T-helper 17 cell (primary cell): ENCODE measurements at regions not wholly inside any gene's neighbourhood (a gene's known extent, or its start where the extent isn't known, plus 50 kb on each side); places are given as distances from the start of the nearest gene placed in this dataset.
"Not testable (repeated sequence)": the region's sequence is repeated elsewhere in the genome, so short reads cannot be mapped to it uniquely, and the experiment has no call there.

Experiments used
- ATAC-seq: fragments of 150-1000 bp; cut with Tn5 transposase; 2 replicates; pipeline ENCODE4 v1.10.0; 2021; ENCODE audit warnings: mild to moderate bottlenecking, moderate library complexity
- DNase-seq, 3 donors: peaks; one replicate each; pipeline versions ENCODE4 v3.0.0 to v3.0.0-alpha.2; 2020 to 2021
- H3K9me3 ChIP-seq: one replicate; pipeline ENCODE4 v1.7.0; 2013; ENCODE audit warnings: low read length, mild to moderate bottlenecking; ENCODE audit not compliant: control insufficient read depth, poor library complexity, severe bottlenecking
- H3K27ac Mint-ChIP-seq: one replicate; pipeline ENCODE4 v1.8.0; 2022; ENCODE audit warnings: mild to moderate bottlenecking, moderate library complexity, mixed read lengths
- H3K27me3 Mint-ChIP-seq: one replicate; pipeline ENCODE4 v1.8.0; 2022; ENCODE audit warnings: mixed read lengths
- H3K36me3 Mint-ChIP-seq: one replicate; pipeline ENCODE4 v1.8.0; 2022; ENCODE audit warnings: low read depth, mixed read lengths
- H3K4me1 Mint-ChIP-seq: one replicate; pipeline ENCODE4 v1.8.0; 2022; ENCODE audit warnings: mild to moderate bottlenecking, mixed read lengths
- H3K4me3 Mint-ChIP-seq: one replicate; pipeline ENCODE4 v1.8.0; 2022; ENCODE audit warnings: mild to moderate bottlenecking, moderate library complexity, mixed read lengths

DNA sequence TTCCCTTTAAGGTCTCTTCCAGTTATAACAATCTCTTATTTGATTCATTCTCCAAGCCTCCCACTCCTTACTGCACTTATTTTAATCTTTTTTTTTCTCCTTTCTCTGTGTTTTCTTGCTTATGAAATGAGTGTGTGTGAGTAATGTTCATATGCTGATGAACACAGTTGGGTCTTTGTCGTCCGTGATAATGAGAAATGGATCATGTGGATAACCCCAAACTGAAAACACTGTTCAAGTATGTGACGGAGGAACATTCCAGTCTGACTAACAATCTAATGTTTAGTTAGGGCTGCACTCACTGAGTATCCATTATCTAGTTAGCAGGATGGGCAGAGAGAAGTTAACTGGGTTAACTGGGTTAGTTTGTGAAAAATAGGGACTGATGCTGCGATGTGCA is 253.1 kb upstream of the DUSP10 start:
- Mint-ChIP-seq H3K27me3 (no peaks in the 10 kb centered on the region), H3K4me1 (peaks cover 4% of the 10 kb centered on the region), H3K27ac (no peak overlapping the region), H3K36me3 (peaks cover 5% of the 10 kb centered on the region), H3K4me3 (no peak overlapping the region)
- ATAC-seq (no peak), DNase-seq (no peak)
- H3K9me3 ChIP-seq, result no peaks in the 10 kb centered on the region

DNA sequence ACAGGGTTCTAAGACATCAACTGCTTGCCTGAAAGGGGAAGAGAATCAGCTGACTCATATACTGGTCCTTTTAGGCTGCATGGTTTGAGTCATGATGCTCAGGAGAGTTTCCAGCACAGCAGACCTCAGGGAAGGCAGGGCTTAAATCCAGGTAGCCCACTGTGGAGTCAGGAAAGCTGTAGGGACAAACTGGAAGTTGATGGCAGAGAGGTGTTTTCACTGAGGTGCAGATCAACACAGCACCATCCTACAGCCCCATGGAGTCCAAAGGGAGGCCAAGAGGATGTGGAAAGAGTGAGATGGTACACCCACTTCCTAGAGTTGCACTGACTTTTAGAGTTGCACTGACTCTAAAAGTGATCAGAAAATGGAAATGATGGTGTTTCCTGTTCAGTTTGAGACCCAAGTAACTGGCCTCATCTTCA is 252.4 kb upstream of the DUSP10 start:
- DNase-seq (no peak), ATAC-seq (no peak)
- no peaks in the 10 kb centered on the region for H3K27me3 Mint-ChIP-seq
- H3K9me3 ChIP-seq, result no peaks in the 10 kb centered on the region
- H3K4me3 Mint-ChIP-seq, result no peak overlapping the region
- H3K36me3 Mint-ChIP-seq, result peaks cover 5% of the 10 kb centered on the region
- no peak overlapping the region for H3K27ac Mint-ChIP-seq
- H3K4me1 Mint-ChIP-seq, result peaks cover 4% of the 10 kb centered on the region

- no peak for DNase-seq
- no peak overlapping the region for H3K4me3 Mint-ChIP-seq
- no peaks in the 10 kb centered on the region for H3K9me3 ChIP-seq
- no peak overlapping the region for H3K27ac Mint-ChIP-seq
- no peaks in the 10 kb centered on the region for H3K27me3 Mint-ChIP-seq
- H3K4me1 Mint-ChIP-seq, result peaks cover 4% of the 10 kb centered on the region
- ATAC-seq, result no peak
- H3K36me3 Mint-ChIP-seq, result peaks cover 5% of the 10 kb centered on the region
These were observed 251.6 kb upstream of the DUSP10 start for GRCh38 chr1:221993444-221993948.

DNA sequence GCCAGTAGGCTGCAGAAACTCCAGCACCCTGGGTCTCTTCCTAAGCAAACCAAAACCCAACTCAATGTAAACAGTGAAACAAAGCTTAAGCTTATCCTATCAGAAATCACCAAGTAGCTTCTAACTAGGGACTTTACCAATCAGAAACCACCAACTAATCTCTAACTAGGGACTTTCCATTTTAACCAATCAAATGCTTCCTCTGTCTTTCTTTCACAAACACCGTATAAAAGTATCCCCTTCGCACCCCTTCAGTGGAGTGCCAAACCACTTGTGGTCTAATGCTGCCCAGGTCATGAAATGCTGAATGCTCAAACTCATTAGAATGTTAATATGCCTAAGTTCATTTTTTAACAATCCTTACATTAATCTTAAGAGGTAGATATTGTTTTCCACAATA is 250.5 kb upstream of the DUSP10 start:
- H3K4me3 Mint-ChIP-seq, result no peak overlapping the region
- no peaks in the 10 kb centered on the region for H3K27me3 Mint-ChIP-seq
- no peaks in the 10 kb centered on the region for H3K9me3 ChIP-seq
- H3K27ac Mint-ChIP-seq, result no peak overlapping the region
- peaks cover 5% of the 10 kb centered on the region for H3K36me3 Mint-ChIP-seq
- H3K4me1 Mint-ChIP-seq, result peaks cover 4% of the 10 kb centered on the region
- ATAC-seq (no peak), DNase-seq (no peak)

- H3K36me3 Mint-ChIP-seq, result peaks cover 5% of the 10 kb centered on the region
- no peak overlapping the region for H3K4me3 Mint-ChIP-seq
- ATAC-seq, result no peak
- H3K4me1 Mint-ChIP-seq, result peaks cover 4% of the 10 kb centered on the region
- no peaks in the 10 kb centered on the region for H3K9me3 ChIP-seq
- H3K27me3 Mint-ChIP-seq, result peaks cover 3% of the 10 kb centered on the region
- no peak overlapping the region for H3K27ac Mint-ChIP-seq
- no peak for DNase-seq
These were observed 249.3 kb upstream of the DUSP10 start for GRCh38 chr1:221991221-221991620.

DNA sequence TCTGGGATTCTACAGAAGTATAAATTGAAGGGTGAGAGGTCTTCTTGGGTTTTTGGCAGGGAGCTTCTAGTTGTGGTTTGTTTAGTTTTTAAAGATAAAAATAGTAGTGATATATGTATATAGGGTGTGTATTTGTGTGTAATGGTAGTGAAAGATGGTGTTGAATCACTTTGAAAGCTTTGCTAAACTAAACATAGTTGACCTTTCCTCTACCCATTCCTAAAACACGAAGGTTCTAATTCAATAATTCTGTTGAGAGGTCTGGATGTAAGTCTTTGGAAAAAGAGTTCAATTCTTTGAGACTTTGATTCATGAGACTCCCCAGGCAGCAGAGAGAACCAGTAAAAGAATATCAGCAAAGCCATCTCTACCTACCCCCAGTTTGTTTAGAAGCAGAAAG is 247.9 kb upstream of the DUSP10 start:
- no peak for DNase-seq
- Mint-ChIP-seq H3K4me1 (peaks cover 4% of the 10 kb centered on the region), H3K27ac (no peak overlapping the region), H3K36me3 (peaks cover 5% of the 10 kb centered on the region), H3K4me3 (no peak overlapping the region), H3K27me3 (peaks cover 6% of the 10 kb centered on the region)
- no peak for ATAC-seq
- no peaks in the 10 kb centered on the region for H3K9me3 ChIP-seq

DNA sequence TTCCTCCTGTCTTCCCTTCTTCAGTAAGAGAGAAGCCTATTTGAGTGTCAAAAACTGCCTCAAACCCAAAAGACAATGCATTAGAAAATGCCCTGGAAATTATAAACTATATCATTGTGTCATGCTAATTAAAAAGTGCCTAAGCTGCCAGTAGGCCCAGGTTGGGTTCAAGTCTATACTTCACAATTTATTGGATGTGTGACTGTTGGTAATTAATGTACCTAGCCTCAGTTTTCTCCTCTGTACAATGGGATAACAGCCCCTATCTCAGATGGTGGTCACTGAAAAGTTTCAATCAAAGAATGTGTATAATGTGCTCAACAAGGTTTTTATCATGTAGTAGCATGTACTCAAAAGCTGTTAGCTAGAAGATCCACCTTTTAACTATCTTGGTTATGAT is 246.9 kb upstream of the DUSP10 start:
- Mint-ChIP-seq H3K4me3 (no peak overlapping the region), H3K4me1 (peaks cover 4% of the 10 kb centered on the region), H3K27me3 (peaks cover 7% of the 10 kb centered on the region), H3K36me3 (peaks cover 5% of the 10 kb centered on the region), H3K27ac (no peak overlapping the region)
- DNase-seq (no peak), ATAC-seq (no peak)
- no peaks in the 10 kb centered on the region for H3K9me3 ChIP-seq

DNA sequence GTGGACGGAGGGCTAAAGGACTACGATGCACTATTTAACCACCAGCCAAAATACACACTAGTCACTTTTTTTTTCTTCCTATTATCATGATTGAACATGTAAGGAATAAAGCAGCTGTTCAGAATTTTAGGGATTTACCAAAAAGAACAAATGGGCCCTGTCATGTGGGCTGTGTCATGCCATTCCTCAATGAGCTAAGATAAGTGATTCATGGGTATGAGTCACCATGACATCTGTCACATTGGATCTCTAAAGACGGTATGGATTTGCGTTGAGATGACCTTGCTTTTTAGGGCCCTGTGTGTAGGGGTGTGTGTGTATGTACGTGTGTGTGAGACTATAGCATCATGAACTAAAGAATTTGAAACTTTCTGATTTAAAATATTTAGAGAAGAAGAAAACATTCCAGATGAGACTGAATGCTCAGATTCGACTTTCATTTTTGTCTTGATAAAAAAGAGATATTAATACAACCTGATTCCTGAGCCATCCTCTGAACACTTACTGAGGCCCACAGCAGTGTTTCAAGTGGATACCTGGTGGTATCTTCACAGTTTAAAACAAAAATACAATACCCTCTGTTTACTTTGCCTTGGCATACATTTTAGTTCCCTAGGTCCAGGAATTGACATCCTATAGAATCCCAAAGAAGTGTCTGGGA is 246.1 kb upstream of the DUSP10 start:
- no peak for ATAC-seq
- peaks cover 11% of the 10 kb centered on the region for H3K36me3 Mint-ChIP-seq
- H3K9me3 ChIP-seq, result no peaks in the 10 kb centered on the region
- H3K4me1 Mint-ChIP-seq, result peaks cover 4% of the 10 kb centered on the region
- no peak for DNase-seq
- no peak overlapping the region for H3K27ac Mint-ChIP-seq
- H3K4me3 Mint-ChIP-seq, result no peak overlapping the region
- peaks cover 14% of the 10 kb centered on the region for H3K27me3 Mint-ChIP-seq

DNA sequence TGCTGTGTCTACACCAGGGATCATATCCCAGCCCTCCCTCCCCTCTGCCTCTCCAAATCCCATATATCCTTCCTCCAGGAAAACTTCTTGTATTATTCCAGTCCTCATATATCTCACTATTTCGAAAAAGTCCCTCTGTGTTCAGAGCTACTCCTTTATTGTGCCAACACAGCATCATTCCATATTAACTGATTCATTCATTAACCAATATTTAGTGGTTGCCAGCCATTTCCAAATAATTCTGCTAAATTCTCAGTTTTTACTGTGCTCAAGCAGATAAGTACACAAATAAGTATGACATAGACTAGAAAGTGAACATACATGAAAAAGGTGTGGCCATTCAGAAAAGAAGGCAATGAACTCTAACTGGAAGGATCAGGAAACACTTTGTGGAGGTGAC is 241.6 kb upstream of the DUSP10 start:
- no peak overlapping the region for H3K27ac Mint-ChIP-seq
- DNase-seq (no peak), ATAC-seq (no peak)
- peaks cover 14% of the 10 kb centered on the region for H3K27me3 Mint-ChIP-seq
- H3K36me3 Mint-ChIP-seq, result peaks cover 6% of the 10 kb centered on the region
- H3K4me1 Mint-ChIP-seq, result peaks cover 6% of the 10 kb centered on the region
- H3K9me3 ChIP-seq, result no peaks in the 10 kb centered on the region
- no peak overlapping the region for H3K4me3 Mint-ChIP-seq

- Mint-ChIP-seq H3K27ac (no peak overlapping the region), H3K27me3 (peaks cover 27% of the 10 kb centered on the region), H3K4me3 (no peak overlapping the region), H3K36me3 (peaks cover 6% of the 10 kb centered on the region), H3K4me1 (peaks cover 6% of the 10 kb centered on the region)
- H3K9me3 ChIP-seq, result no peaks in the 10 kb centered on the region
- ATAC-seq (no peak), DNase-seq (no peak)
These were observed 239.6 kb upstream of the DUSP10 start for GRCh38 chr1:221981461-221981860.

DNA sequence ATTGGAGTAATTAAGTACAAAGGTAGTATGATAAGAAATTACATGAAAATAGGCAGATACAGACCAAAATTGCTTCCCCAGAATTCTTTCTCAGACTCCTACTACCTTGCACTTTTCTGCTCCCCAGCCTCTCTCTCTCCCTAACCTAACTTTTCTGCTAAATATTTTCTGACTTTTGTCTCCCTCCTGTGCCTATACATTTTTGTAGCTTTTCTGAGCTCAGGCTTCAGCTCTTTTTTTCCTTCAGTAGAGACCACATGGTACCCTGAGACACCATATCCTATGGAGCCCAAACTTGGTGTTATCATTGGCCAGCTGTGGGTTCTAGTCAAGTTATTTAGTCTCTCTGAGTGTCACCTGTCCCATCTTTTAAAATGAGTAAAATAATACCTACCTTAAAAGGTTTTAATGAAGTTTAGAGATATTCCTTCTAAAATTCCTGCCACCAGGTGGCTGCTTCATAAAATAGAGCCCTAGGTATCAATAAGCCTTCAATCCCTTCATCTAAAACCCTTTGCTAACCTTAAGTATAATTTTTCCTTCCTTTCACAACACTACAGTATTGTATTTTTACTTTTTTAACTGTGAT is 237.6 kb upstream of the DUSP10 start:
- Mint-ChIP-seq H3K4me1 (peaks cover 6% of the 10 kb centered on the region), H3K36me3 (peaks cover 6% of the 10 kb centered on the region), H3K4me3 (no peak overlapping the region), H3K27ac (no peak overlapping the region), H3K27me3 (peaks cover 22% of the 10 kb centered on the region)
- no peaks in the 10 kb centered on the region for H3K9me3 ChIP-seq
- no peak for DNase-seq
- no peak for ATAC-seq

DNA sequence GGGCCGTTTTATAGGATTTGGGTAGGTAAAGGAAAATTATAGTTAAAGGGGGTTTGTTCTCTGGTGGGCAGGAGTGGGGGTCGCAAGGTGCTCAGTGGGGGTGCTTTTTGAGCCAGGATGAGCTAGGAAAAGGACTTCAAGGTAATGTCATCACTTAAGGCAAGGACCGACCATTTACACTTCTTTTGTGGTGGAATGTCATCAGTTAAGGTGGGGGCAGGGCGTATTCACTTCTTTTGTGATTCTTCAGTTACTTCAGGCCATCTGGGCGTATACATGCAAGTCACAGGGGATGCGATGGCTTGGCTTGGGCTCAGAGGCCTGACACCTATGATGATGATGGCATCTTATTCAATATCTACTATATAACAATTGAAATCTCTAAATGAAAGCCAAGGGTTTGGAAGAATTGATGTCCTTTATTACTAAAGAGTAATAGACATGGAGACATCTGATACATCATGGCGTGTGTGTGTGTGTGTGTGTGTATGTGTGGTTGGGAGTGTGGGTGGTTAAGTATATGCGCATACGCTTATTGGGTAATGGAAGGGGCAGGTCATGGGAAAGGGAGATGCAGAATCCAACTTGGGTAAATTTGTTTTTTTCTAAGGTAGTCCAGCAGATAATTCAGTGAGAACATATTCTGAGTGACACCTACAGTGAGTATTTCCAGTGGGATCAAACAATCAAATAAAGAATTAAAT is 236.9 kb upstream of the DUSP10 start:
- H3K4me3 Mint-ChIP-seq, H3K27ac Mint-ChIP-seq, ATAC-seq, H3K9me3 ChIP-seq, DNase-seq, H3K4me1 Mint-ChIP-seq, H3K36me3 Mint-ChIP-seq: not testable (repeated sequence)
- H3K27me3 Mint-ChIP-seq, result peaks cover 21% of the 10 kb centered on the region

DNA sequence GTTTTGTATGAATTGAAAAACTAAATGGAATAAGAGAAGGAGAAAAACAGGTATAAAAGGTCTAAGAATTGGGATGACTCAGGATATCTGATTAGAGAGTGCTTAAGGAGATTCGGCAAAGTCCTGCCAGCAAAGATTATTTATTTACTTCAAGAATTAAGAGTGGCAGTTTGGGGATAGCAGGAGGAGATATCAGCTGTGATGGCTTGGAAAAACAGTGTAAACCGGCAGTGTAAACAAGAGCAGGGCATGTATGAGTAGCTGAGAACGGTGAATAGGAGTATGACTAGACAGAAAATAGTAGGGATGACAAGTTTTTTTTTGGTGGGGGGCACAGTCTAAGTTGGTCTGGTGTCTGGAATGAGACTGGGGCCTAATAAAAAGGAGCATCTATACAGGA is 231.9 kb upstream of the DUSP10 start:
- DNase-seq, H3K9me3 ChIP-seq, H3K4me1 Mint-ChIP-seq, ATAC-seq, H3K4me3 Mint-ChIP-seq, H3K36me3 Mint-ChIP-seq, H3K27ac Mint-ChIP-seq: not testable (repeated sequence)
- H3K27me3 Mint-ChIP-seq, result peaks cover 15% of the 10 kb centered on the region
